HepG2 (cell line): ENCODE measurements at regions not wholly inside any gene's neighbourhood (a gene's known extent, or its start where the extent isn't known, plus 50 kb on each side); places are given as distances from the start of the nearest gene placed in this dataset.

Experiments used
- ATAC-seq: fragments of 200-7000 bp; cut with Tn5 transposase; 3 replicates; pipeline ENCODE4 v1.9.1; 2020; ENCODE audit warnings: mild to moderate bottlenecking, moderate library complexity
- BruUV-seq: library from RNA; stranded (reverse); fragments of 400-500 nt; replicated peaks from 2 replicates; lab custom pipeline; 2021; lab: Mats Ljungman, UMichigan
- CTCF ChIA-PET: fragments of 300-600 bp; formaldehyde crosslinking; extraction: SDS; loops from one replicate; lab custom pipeline; 2021; ENCODE audit warnings: low total read pairs, inconsistent platforms, low intra/inter-chr PET ratio; lab: Yijun Ruan, JAX
- POLR2A ChIA-PET: fragments of 350-600 bp; sonication (Branson Sonifier 250); formaldehyde crosslinking; loops from one replicate; lab custom pipeline; 2020; ENCODE audit warnings: antibody characterized with exemption, inconsistent platforms; lab: Yijun Ruan, JAX
- DNase-seq: peaks from one replicate; pipeline ENCODE4 v3.0.0-alpha.2; 2015; ENCODE audit warnings: low spot score
- FAIRE-seq: peaks from 3 replicates; lab custom pipeline; 2011; peaks lifted over from hg19 to GRCh38; lab: Jason Lieb, UNC
- H2AFZ ChIP-seq: one replicate; pipeline ENCODE4 v1.6.1; 2011; ENCODE audit warnings: low read length, inconsistent platforms
- H3K27ac ChIP-seq: fragments of 300-600 bp; 3 replicates; pipeline ENCODE4 v1.8.0; 2011; ENCODE audit warnings: mixed run types, mild to moderate bottlenecking, mixed read lengths, low read length, inconsistent platforms; ENCODE audit not compliant: insufficient read depth; ENCODE audit errors: extremely low read length
- H3K27me3 ChIP-seq, 2 experiments: fragments of 200-600 bp in 1 of 2; 2 replicates in 1 of 2; 3 replicates in 1 of 2; pipeline versions ENCODE4 v1.6.0 to v1.8.0; 2011; ENCODE audit warnings: low read length in 2 of 2, mild to moderate bottlenecking in 2 of 2, moderate library complexity in 2 of 2, inconsistent platforms in 1 of 2; ENCODE audit not compliant: insufficient read depth in 2 of 2, control insufficient read depth in 1 of 2
- H3K36me3 ChIP-seq, 2 experiments: fragments of 200-600 bp in 1 of 2; replicated peaks in 1 of 2; 2 replicates in 1 of 2; 3 replicates in 1 of 2; pipeline versions ENCODE4 v1.5.1 to v1.8.0; 2011; ENCODE audit warnings: low read length in 2 of 2, inconsistent platforms in 1 of 2; ENCODE audit not compliant: insufficient read depth in 2 of 2, control insufficient read depth in 1 of 2
- H3K4me1 ChIP-seq: 2 replicates; pipeline ENCODE4 v1.5.1; 2012; ENCODE audit warnings: low read length, inconsistent platforms; ENCODE audit not compliant: insufficient read depth
- H3K4me2 ChIP-seq: 2 replicates; pipeline ENCODE4 v1.6.0; 2011; ENCODE audit warnings: low read depth, low read length, inconsistent platforms
- H3K4me3 ChIP-seq, 3 experiments: fragments of 200-600 bp in 1 of 3; sonication (generic), shearing (Covaris generic) in 1 of 3; replicated peaks in 1 of 3; 2 replicates each; pipeline ENCODE4 v1.5.1; 2011 to 2016; ENCODE audit warnings: low read length in 3 of 3, inconsistent platforms in 2 of 3, low read depth in 2 of 3, mild to moderate bottlenecking in 2 of 3, control low read depth in 1 of 3, mixed read lengths in 1 of 3; ENCODE audit not compliant: insufficient read depth in 1 of 3
- H3K79me2 ChIP-seq: one replicate; pipeline ENCODE4 v1.6.1; 2011; ENCODE audit warnings: low read length, inconsistent platforms; ENCODE audit not compliant: insufficient read depth
- H3K9ac ChIP-seq: 2 replicates; pipeline ENCODE4 v1.6.0; 2011; ENCODE audit warnings: mild to moderate bottlenecking, low read depth, low read length, inconsistent platforms; ENCODE audit not compliant: insufficient read depth
- H3K9me3 ChIP-seq: 2 replicates; pipeline ENCODE4 v1.5.1; 2012; ENCODE audit warnings: mild to moderate bottlenecking, low read length
- H4K20me1 ChIP-seq: 2 replicates; pipeline ENCODE4 v1.6.0; 2011; ENCODE audit warnings: inconsistent platforms, mild to moderate bottlenecking, low read length, moderate library complexity; ENCODE audit not compliant: insufficient read depth
- FLYWCH1 ChIP-seq: sonication (generic); formaldehyde crosslinking; IDR thresholded peaks from 2 replicates; pipeline ENCODE4 v1.8.1; 2023; ENCODE audit warnings: mild to moderate bottlenecking, missing genetic modification reagents
- KLF6 ChIP-seq: IDR thresholded peaks from 2 replicates; pipeline ENCODE4 v1.8.0; 2016; ENCODE audit warnings: missing biosample characterization, missing genetic modification reagents
- POGZ ChIP-seq: sonication (generic); formaldehyde crosslinking; IDR thresholded peaks from 2 replicates; pipeline ENCODE4 v1.4.0; 2020; ENCODE audit warnings: mild to moderate bottlenecking, missing genetic modification reagents
- SNAPC2 ChIP-seq: sonication (generic); formaldehyde crosslinking; IDR thresholded peaks from 2 replicates; pipeline ENCODE4 v1.8.1; 2022; ENCODE audit warnings: mild to moderate bottlenecking, missing genetic modification reagents
- THYN1 ChIP-seq: sonication (generic); formaldehyde crosslinking; IDR thresholded peaks from 2 replicates; pipeline ENCODE4 v1.8.1; 2023; ENCODE audit warnings: low read depth, mild to moderate bottlenecking, moderate library complexity, missing genetic modification reagents, borderline replicate concordance
- ZFX ChIP-seq: sonication (generic); formaldehyde crosslinking; IDR thresholded peaks from 2 replicates; pipeline ENCODE4 v1.4.0; 2020; ENCODE audit warnings: mild to moderate bottlenecking, low read depth, missing genetic modification reagents, moderate library complexity
- ZMYM4 ChIP-seq: sonication (generic); formaldehyde crosslinking; IDR thresholded peaks from 2 replicates; pipeline ENCODE4 v1.8.1; 2023; ENCODE audit warnings: mild to moderate bottlenecking, missing genetic modification reagents
- ZSCAN21 ChIP-seq: sonication (generic); formaldehyde crosslinking; IDR thresholded peaks from 2 replicates; pipeline ENCODE4 v1.8.0; 2022; ENCODE audit warnings: mild to moderate bottlenecking, missing genetic modification reagents, moderate library complexity, borderline replicate concordance
- WGBS: methylation state at CpG from one replicate; pipeline ENCODE4 v1.1.6; 2017; ENCODE audit warnings: low lambda C conversion rate; 5-methylcytosine and 5-hydroxymethylcytosine counted together
- in situ Hi-C: cut with HindIII; loops from 2 replicates; pipeline ENCODE4 v1.10.0; 2017; ENCODE audit warnings: low pct_unique_long_range_greater_than_20kb; ENCODE audit not compliant: extremely low pct_ligation_motif_present
- intact Hi-C: fragments of 100-400 bp; cut with micrococcal nuclease; formaldehyde crosslinking; loops from one replicate; pipeline ENCODE4 v1.10.0; 2022; ENCODE audit not compliant: unreplicated experiment
- TF ChIP-seq, protein P1 (sequence below): sonication (generic); IDR thresholded peaks from 2 replicates; pipeline ENCODE4 v1.6.1; 2016; ENCODE audit warnings: low read depth, borderline replicate concordance

DNA sequence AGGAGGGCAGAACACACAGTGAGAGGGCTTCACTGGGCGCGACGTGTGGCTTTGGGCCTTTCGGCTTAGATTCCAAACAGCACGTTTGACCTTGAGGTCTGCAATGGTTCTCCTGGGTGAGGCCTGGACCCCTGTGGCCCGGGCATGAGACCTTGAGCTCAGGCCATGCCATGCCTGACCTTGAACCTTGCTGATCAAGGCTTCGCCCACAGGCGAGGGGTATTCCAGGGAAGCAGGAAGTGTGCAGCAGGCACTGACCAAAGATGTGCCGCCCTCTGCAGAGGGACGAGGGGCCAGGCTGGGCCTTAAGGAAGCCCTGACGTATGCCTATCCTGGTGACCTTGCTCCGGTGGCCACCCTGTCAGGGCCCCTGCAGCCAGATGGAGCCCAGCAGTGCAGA is 178.3 kb upstream of the HDAC4 start (continued):
- TF ChIP-seq POGZ (CRISPR knock-in tag), result 0 out of 2 replicates have a peak, but pooled peaks have one; percentile 17
- TF ChIP-seq, all 625 proteins: peak for 19

DNA sequence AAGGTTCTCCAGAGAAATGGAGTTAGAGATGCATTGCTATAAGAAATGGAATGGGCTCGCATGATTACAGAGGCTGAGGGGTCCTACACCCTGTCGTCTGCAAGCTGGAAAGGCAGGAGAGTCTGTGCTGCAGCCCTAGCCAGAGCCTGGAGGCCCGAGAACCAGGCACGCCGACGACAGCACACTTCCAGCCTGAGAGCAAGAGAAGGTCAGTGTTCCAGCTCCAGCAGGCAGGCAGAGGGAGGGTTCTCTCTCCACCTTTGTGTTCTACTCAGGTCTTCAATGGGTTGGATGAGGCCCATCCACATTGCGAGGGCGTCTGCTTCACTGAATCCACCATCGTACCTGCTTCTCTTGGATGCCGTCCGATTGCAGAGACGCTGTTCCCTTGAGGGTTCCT is 177.6 kb upstream of the HDAC4 start:
- Histone ChIP-seq H3K79me2 (no peaks in the 10 kb centered on the region), H3K4me3 (no peak overlapping the region), H3K9ac (no peak overlapping the region), H3K9me3 (peaks cover 7% of the 10 kb centered on the region; the same call in 1 of the 2 replicates), H3K27ac (no peak overlapping the region), H3K4me2 (peak overlapping the region; percentile 13), H4K20me1 (no peaks in the 10 kb centered on the region), H3K27me3 (peaks cover 2 to 22% of the 10 kb centered on the region in 2 experiments; a peak in 3 of 5 replicates), H3K36me3 (no peaks in the 10 kb centered on the region), H3K4me1 (peaks cover 67% of the 10 kb centered on the region), H2AFZ (no peak overlapping the region)
- 77% methylated on average over 12 of the region's 12 CpGs for WGBS
- in situ Hi-C loops (no loop called here), intact Hi-C loops (no loop called here)
- DNase-seq, result no peak
- POLR2A ChIA-PET, result interaction anchor here (1.4 kb wide), 1 partner anchor 178 kb away, joined by 3 read pairs; the partner anchor contains the start of gene HDAC4
- no peak for FAIRE-seq
- BruUV-seq, result no TSS peak
- no peak for ATAC-seq
- TF ChIP-seq FLYWCH1 (CRISPR knock-in tag) (no peak), ZMYM4 (CRISPR knock-in tag) (peak; percentile 22; the same call in 1 of the 2 replicates), SNAPC2 (no peak), ZFX (CRISPR knock-in tag) (peak; percentile 7; the same call in 1 of the 2 replicates), THYN1 (CRISPR knock-in tag) (no peak), ZSCAN21 (CRISPR knock-in tag) (no peak), KLF6 (no peak)
- TF ChIP-seq, protein P1, sequence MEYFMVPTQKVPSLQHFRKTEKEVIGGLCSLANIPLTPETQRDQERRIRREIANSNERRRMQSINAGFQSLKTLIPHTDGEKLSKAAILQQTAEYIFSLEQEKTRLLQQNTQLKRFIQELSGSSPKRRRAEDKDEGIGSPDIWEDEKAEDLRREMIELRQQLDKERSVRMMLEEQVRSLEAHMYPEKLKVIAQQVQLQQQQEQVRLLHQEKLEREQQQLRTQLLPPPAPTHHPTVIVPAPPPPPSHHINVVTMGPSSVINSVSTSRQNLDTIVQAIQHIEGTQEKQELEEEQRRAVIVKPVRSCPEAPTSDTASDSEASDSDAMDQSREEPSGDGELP, result no peak
- CTCF ChIA-PET, result no interaction called here
